HG03108 (cell line): ENCODE measurements at regions not wholly inside any gene's neighbourhood (a gene's known extent, or its start where the extent isn't known, plus 50 kb on each side); places are given as distances from the start of the nearest gene placed in this dataset.
"Not testable (repeated sequence)": the region's sequence is repeated elsewhere in the genome, so short reads cannot be mapped to it uniquely, and the experiment has no call there.

Source experiments
- ATAC-seq: cut with Tn5 transposase; IDR thresholded peaks from one replicate; pipeline ENCODE4 v1.9.1; 2021; ENCODE audit warnings: moderate library complexity; ENCODE audit not compliant: unreplicated experiment

GRCh38 chr5:67605730-67606585 lies 409.4 kb upstream of the CD180 start:
- ATAC-seq: no peak

GRCh38 chr5:67591491-67591890 lies 394.9 kb upstream of the CD180 start:
- no peak for ATAC-seq

- no peak for ATAC-seq
Observed at GRCh38 chr5:67588389-67588788, 391.8 kb upstream of the CD180 start.

DNA sequence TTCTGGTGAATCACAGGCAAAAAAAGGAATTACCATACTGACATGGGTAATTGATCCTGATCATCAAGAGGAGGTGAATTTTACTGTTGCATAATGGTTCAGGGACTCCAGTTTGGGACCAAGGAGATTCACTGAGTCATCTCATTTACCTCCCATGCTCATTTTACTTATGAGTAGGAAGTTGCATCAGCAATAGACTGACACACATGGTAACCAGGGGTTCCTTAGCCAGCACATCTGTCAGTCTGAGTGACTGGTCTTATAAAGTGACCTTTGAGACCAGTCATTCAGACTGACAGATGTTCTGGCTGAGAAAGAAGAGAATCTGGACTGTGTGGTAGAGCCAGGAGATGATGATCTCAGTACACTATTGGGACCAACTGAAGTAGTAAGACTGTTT lies 384.6 kb upstream of the CD180 start:
- no peak for ATAC-seq

GRCh38 chr5:67578011-67578410 lies 381.4 kb upstream of the CD180 start:
- no peak for ATAC-seq

GRCh38 chr5:67577424-67577823 lies 380.8 kb upstream of the CD180 start:
- no peak for ATAC-seq

GRCh38 chr5:67576112-67576511 lies 379.5 kb upstream of the CD180 start:
- no peak for ATAC-seq

DNA sequence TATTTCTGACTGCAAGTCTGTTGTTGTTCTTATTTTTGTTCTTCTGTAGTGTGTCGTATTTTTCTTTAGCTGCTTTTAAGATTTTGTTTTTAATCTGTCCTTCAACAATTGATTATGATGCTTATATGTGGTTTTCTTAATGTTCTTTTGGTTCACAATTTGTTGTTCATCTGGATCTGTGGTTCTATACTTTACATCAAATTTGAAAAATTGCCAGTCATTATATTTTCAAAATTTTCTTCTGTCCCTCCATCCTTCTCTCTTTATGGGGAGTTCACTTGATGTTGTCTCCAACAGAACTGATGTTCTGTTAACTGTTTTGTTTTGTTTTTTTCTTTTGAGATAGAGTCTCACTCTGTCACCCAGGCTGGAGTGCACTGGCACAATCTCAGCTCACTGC lies 378.5 kb upstream of the CD180 start:
- ATAC-seq: no peak

- no peak for ATAC-seq
Observed at GRCh38 chr5:67561151-67561932, 364.7 kb upstream of the CD180 start.

GRCh38 chr5:67552773-67553172 lies 356.2 kb upstream of the CD180 start:
- no peak for ATAC-seq

GRCh38 chr5:67549947-67550346 lies 353.3 kb upstream of the CD180 start:
- no peak for ATAC-seq

- no peak for ATAC-seq
Observed at GRCh38 chr5:67549296-67549618, 352.7 kb upstream of the CD180 start.

DNA sequence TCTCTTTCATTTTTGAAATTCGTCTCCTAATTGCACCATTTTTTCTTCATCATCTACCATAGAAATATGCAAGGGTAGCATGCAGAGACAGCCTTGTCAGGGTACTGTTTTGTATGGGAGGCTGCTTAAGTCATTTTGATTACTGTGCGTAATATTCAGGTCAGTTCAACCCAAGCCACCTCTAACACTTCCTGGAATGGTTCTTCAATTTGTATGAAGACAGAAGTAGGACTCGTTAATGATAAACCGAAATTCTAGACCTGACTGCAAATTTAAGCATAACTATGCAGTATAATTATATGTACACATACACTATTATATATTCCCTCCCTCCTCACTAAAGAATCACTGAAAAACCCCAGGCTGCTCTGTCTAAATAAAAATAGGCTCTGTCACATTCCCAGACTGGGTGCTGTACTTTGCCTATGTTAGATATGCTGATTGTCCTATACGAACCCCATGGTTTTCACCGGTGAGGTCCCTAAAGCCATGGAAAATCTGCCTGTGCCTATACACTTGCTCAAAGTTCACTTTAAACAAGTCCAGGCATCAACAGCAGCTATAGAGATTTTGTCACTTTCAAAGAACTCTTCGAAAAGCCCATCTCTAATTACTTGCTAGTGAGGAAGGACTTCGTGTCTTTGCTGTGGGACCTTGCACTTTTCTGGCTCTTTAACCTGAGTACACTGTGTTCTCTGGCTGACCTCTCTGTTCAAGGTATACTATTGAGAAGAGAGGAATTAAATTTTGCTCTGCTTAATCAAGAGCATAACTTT lies 352.1 kb upstream of the CD180 start:
- no peak for ATAC-seq

DNA sequence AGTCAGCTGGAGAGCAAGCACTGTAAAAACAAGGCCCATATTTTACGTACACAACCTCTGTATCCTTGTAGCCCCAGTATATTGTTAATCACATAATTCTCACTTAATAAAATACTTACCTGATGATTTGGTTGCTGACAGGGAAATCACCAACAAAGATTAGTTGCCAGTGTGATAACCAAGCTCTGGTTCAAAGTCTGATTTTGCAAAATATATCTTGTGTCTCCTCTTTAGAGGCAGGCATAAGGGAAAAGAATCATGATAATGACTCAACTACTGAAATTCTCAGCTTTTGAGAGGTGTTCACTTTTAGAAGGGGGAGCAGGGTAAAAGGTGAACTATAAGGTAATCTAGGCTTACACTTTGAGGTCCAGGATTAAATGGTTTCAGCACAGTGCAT lies 351.1 kb upstream of the CD180 start:
- ATAC-seq: no peak

DNA sequence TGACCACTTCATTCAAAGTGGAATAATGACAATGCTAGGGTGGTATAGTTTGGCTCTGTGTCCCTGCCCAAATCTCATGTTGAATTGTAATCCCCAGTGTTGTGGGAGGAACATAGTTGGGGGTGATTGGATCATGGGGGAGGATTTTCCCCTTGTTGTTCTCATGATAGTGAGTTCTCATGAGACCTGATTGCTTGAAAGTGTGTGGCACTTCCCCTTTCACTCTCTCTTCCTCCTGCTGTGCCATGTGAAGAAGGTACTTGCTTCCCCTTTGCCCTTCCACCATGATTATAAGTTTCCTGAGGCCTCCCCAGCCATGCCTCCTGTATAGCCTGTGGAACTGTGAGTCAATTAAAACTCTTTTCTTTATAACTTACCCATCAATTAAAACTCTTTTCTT lies 348.3 kb upstream of the CD180 start:
- not testable (repeated sequence) for ATAC-seq

DNA sequence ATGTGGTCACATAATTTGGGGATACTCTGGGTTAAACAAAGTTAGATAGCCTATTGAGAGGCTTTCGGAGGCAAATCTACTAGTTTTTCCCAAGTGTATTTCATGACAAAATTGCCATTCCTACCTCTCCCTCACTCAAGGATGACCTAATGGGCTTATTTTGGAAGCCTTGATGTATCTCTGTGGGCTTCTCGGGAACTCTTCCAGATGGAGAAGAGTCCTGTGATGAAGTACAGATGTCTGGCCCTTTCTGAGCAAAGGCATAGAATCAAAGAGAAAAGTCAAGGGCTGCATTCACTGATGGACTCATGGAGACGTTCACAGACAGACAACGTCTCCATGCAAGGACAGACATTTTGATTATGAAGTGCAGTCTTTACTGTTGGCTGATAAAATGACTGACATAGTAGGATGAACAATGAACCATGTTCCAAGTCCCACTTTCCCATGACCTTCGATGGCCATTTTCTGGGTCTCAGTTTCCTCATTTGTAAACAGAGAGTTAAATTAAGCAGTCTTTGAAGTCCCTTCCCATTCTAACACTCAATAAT lies 347.2 kb upstream of the CD180 start:
- ATAC-seq: no peak

GRCh38 chr5:67542479-67542878 lies 345.9 kb upstream of the CD180 start:
- no peak for ATAC-seq

DNA sequence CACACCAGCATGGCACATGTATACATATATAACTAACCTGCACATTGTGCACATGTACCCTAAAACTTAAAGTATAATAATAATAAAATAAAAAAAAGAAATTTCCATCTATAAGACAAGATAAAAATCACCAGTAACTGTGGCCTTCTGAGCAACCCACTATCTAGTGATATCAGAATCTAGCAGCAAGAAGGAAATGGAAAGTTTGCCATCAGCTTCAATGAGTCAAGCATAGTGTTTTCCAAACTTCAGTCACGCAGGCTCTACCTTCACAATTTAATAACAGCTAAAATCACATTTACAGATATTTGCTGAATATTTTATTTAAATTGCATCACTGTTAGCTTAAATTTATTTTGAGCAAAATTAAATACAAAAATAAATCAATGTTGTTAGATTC lies 345.3 kb upstream of the CD180 start:
- no peak for ATAC-seq

DNA sequence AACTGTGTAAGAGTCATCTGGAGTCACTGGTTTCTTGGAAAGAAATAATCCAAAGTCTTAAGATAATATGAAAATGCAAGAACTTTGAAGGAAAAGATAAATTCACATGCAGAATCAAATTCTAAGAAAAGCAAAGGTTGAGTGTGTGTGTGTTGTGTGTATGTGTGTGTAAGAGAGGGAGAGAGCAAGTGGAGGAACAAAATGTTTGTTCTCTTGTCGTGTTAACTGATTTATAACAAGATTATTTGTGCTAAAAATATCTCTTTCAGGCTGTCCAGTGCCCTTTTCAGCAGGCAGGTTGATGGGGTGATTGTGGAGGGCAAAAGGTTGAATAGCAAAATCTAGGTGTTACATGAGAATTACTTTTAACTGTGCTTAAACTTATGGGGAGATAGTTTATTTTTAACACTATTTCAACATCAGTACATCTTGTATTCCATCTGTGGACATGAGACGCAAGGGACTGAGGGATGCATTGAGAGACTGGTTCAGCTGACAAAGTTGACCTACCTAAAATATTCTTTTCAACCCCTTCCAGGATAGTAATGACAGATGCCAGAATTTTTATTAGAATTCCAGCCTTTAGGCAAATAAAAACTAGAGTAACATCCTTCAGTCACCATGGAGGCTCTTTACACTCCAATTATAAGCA lies 342.4 kb upstream of the CD180 start:
- no peak for ATAC-seq

- ATAC-seq: no peak
Observed at GRCh38 chr5:67537439-67538148, 341.0 kb upstream of the CD180 start.
